ENCODE measurements at regions not wholly inside any gene's neighbourhood (a gene's known extent, or its start where the extent isn't known, plus 50 kb on each side); places are given as distances from the start of the nearest gene placed in this dataset.

DNA sequence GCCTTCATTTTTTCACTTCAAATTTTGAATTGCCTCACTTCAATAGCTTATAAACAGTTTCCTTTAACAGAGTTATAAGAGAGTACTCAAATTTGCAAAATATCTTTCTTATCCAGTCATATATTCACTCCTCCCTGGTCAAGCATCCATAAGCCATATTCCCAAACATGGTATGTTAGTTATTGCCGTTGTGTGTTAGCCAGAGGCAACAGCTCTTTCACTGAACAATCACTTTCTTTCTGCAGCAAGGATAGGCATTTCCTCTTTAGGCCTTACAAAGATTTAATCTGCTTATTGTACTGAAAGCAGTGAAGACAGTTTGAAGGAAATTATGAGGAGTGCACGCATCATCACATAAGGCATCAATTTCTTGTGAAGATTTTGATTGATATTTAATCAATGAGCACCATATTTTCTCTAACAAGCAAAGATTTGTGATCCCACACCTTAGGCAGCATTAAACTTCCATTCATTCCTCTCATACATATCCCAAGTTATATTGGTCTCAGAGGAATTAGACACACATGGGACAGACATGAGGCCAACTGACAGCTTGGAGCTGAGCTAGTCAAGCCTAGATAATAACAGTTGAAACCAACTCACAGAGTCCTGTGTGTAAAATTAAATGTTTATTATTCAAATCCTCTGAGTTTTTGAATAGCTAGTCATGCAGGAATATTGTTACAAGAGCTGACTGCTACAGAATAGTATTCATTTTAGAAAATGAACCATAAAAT is 80.0 kb upstream of the EPHA6 start:
- H3K36me3 Mint-ChIP-seq (ENCODE audit: low read depth) = no peaks in the 10 kb centered on the region
- no peaks in the 10 kb centered on the region for H3K4me1 Mint-ChIP-seq (ENCODE audit: low read depth)
- ATAC-seq (ENCODE audit: poor library complexity) (no peak), DNase-seq (no peak)
- CTCF ChIA-PET = no interaction called here
- Histone ChIP-seq H3K4me3 (ENCODE audit: low read length) (no peak overlapping the region), H3K9me3 (ENCODE audit: control insufficient read depth in 1 of 2, insufficient read depth in 1 of 2, low read length in 2 of 2) (no peaks in the 10 kb centered on the region), H3K36me3 (ENCODE audit: insufficient read depth, low read length) (no peaks in the 10 kb centered on the region), H3K27me3 (ENCODE audit: control insufficient read depth in 1 of 2, insufficient read depth in 2 of 2, low read length in 2 of 2) (no peaks in the 10 kb centered on the region), H3K4me1 (ENCODE audit: insufficient read depth, low read length) (no peaks in the 10 kb centered on the region), H3K27ac (ENCODE audit: low read depth in 1 of 2, low read length in 2 of 2) (no peak overlapping the region)
- no peaks in the 10 kb centered on the region for H3K27me3 Mint-ChIP-seq
- intact Hi-C loops (cut with DNase I, micrococcal nuclease) = no loop called here
- no peak overlapping the region for H3K27ac Mint-ChIP-seq
- no peak for TF ChIP-seq CTCF (IDR thresholded peaks at IDR 0.05)
- POLR2A ChIA-PET = no interaction called here
- no peak overlapping the region for H3K4me3 Mint-ChIP-seq
- peaks cover 8% of the 10 kb centered on the region for H3K9me3 Mint-ChIP-seq

DNA sequence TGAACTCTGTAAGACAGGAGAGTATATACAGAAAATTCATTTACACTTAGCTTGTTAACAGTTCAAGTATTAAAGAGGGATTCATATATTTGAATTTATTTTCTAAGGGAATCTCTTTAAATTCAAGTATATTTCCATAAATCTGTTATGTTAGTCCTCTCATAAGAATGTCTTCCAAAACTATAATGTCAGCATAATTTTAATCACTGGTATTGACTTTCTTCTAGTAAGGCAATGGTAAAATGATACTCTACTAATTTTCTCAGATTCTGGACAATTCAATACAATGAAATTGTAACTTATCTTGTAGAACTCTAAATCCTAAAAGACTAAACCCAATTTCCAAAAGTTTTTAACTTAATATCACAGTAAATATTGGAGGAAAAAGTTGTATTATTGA is 66.3 kb upstream of the EPHA6 start:
- Mint-ChIP-seq H3K27ac (no peak overlapping the region), H3K36me3 (ENCODE audit: low read depth) (no peaks in the 10 kb centered on the region), H3K9me3 (no peaks in the 10 kb centered on the region), H3K4me1 (ENCODE audit: low read depth) (no peaks in the 10 kb centered on the region), H3K27me3 (no peaks in the 10 kb centered on the region), H3K4me3 (no peak overlapping the region)
- Histone ChIP-seq H3K27me3 (ENCODE audit: control insufficient read depth in 1 of 2, insufficient read depth in 2 of 2, low read length in 2 of 2) (no peaks in the 10 kb centered on the region), H3K27ac (ENCODE audit: low read depth in 1 of 2, low read length in 2 of 2) (no peak overlapping the region), H3K9me3 (ENCODE audit: control insufficient read depth in 1 of 2, insufficient read depth in 1 of 2, low read length in 2 of 2) (peaks cover 6 to 20% of the 10 kb centered on the region in 2 experiments), H3K36me3 (ENCODE audit: insufficient read depth, low read length) (no peaks in the 10 kb centered on the region), H3K4me1 (ENCODE audit: insufficient read depth, low read length) (no peaks in the 10 kb centered on the region), H3K4me3 (ENCODE audit: low read length) (no peak overlapping the region)
- ATAC-seq (ENCODE audit: poor library complexity) (no peak), DNase-seq (no peak)
- intact Hi-C loops (cut with DNase I, micrococcal nuclease) = no loop called here
- no peak for TF ChIP-seq CTCF (IDR thresholded peaks at IDR 0.05)
- CTCF ChIA-PET = no interaction called here
- POLR2A ChIA-PET = no interaction called here

DNA sequence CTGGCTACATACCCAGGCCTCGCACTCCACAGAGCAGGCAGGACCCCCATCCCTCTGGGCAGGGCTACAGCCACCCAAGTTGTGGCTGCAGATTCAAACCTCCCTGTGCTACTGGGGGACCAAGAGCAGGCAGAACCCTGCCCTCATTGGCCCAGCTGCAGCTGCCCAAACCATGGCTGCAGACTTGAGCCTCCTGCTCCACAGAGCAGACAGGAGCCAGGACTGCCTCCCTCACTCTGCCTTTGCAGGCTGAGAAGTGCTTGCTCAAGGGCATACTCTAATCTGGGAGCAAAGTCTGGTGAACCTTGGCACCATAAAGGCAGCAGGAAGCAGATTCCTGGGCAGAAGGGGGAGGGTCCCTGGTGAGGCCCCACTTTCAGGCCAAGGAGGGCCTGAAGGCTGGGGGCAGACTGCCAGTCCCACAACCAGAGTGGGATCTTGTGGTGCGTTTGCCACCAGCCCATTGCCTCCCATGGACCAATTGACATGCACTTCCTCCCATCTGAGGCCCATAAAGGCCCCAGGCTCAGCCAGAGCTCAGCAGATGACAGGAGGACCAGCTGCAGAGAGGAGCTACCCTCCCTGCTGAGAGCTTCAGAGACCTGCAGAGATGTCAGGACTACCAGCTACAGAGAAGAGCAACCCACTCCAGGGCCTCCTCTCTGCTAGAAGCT is 64.2 kb upstream of the EPHA6 start:
- ChIA-PET CTCF (no interaction called here), POLR2A (no interaction called here)
- Histone ChIP-seq H3K27ac (ENCODE audit: low read depth in 1 of 2, low read length in 2 of 2) (no peak overlapping the region), H3K4me1 (ENCODE audit: insufficient read depth, low read length) (no peaks in the 10 kb centered on the region), H3K36me3 (ENCODE audit: insufficient read depth, low read length) (no peaks in the 10 kb centered on the region), H3K4me3 (ENCODE audit: low read length) (no peak overlapping the region), H3K27me3 (ENCODE audit: control insufficient read depth in 1 of 2, insufficient read depth in 2 of 2, low read length in 2 of 2) (no peaks in the 10 kb centered on the region), H3K9me3 (ENCODE audit: control insufficient read depth in 1 of 2, insufficient read depth in 1 of 2, low read length in 2 of 2) (peaks cover 6 to 22% of the 10 kb centered on the region in 2 experiments)
- Mint-ChIP-seq H3K9me3 (no peaks in the 10 kb centered on the region), H3K4me3 (no peak overlapping the region), H3K4me1 (ENCODE audit: low read depth) (no peaks in the 10 kb centered on the region), H3K27me3 (no peaks in the 10 kb centered on the region), H3K36me3 (ENCODE audit: low read depth) (no peaks in the 10 kb centered on the region), H3K27ac (no peak overlapping the region)
- TF ChIP-seq CTCF (IDR thresholded peaks at IDR 0.05) = no peak
- intact Hi-C loops (cut with DNase I, micrococcal nuclease) = no loop called here
- DNase-seq = no peak
- ATAC-seq (ENCODE audit: poor library complexity) = no peak

Data from CD4-positive, alpha-beta T cell (primary cell).